ELR (cell line): ENCODE measurements at regions not wholly inside any gene's neighbourhood (a gene's known extent, or its start where the extent isn't known, plus 50 kb on each side); places are given as distances from the start of the nearest gene placed in this dataset.

ENCODE experiments used
- DNase-seq: peaks from one replicate; pipeline ENCODE4 v3.0.0-alpha.2; 2015; ENCODE audit warnings: low read depth

DNA sequence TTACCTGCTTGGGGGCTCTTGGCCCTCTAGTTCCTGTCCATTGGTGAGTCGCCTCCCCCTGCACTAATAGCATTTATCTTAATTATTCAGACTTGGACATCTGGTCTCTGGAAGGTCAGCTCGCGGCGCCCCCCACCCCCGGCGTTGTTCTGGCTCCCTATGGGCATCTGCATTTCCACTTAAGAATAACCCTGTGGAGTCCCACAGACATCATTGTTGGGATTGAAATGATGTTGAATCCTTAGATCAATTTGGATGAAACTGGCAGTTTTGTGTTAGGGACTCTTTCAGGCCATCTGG, 313.8 kb upstream of the HS6ST1 start:
- no peak for DNase-seq

DNA sequence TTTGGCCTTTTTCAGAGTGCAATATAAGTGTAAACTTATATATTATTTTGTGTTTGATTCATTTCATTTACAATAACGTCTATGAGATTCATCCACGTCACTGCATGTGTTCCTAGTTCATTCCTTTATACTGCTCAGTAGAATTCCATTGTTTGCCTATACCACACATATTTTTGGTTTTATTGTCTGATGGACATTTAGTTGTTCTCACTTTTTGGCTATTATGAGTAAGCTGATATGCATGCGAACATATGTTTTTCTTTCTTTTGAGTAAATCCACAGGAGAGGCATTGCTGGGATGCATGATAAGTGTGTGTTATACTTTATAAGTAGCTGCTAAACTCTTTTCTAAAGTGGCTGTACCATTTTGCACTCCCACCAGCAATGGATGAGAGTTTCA, 314.8 kb upstream of the HS6ST1 start:
- DNase-seq: no peak

DNA sequence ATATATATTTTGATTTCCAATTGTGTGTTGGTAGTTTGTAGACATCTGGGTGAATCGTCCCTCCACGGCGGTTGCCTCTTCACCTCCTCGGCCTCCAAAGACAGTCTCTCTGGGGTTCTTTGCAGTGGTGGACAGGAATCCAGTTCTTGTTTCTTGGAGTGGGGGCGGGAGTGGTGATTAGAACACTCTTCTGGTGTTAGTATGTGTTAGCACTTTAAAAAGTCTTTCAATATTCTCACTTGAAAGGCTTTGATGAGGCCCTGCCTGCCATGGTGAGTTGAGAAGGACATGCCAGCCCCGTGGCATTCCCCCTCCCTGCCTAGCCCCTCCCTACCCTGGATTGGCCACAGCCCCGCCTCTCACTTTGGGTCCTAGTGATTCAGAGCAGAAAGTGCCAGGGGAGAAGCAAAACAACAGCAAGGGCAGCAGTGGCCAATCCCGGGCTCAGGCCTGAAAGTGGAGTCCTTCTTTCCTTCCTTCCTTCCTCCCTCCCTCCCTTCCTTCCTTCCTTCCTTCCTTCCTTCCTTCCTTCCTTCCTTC, 316.8 kb upstream of the HS6ST1 start:
- DNase-seq: no peak

DNA sequence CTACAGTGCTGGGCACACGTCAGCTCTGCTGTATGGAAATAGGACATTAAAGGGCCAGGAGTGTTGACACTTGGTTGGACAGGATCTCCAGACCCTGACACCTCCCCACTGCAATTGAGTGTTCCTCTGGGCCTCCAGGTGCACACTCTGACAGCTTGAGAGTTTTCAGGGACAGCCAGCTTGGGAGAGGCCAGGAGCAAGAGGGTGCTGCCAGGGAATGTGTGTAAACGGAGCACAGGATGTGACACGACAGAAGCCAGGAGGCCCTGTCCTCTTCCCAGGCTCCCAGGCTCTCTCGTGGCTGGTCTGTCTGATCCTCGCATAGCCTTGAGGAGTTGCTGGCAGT, 318.1 kb upstream of the HS6ST1 start:
- no peak for DNase-seq

- DNase-seq: no peak
These were observed 318.9 kb upstream of the HS6ST1 start for GRCh38 chr2:128637481-128638155.

GRCh38 chr2:128638341-128639119, 319.9 kb upstream of the HS6ST1 start:
- no peak for DNase-seq

DNA sequence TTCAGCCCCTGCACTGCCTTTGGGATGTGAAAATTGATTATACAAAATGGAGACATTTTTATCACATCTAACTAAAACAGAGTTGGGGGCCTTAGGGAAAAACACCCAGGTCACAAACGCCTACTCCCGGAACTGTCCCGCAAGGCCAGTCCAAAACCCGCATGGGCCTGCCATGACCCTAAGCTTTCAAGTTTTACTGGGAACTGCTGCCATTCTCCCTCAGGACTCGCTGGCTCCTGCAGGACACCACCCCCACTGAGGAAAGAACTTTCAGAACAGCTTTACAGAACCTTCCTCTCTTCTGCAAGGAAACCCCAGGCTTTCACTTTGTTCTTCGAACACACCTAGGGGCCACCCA, 320.4 kb upstream of the HS6ST1 start:
- DNase-seq: no peak

DNA sequence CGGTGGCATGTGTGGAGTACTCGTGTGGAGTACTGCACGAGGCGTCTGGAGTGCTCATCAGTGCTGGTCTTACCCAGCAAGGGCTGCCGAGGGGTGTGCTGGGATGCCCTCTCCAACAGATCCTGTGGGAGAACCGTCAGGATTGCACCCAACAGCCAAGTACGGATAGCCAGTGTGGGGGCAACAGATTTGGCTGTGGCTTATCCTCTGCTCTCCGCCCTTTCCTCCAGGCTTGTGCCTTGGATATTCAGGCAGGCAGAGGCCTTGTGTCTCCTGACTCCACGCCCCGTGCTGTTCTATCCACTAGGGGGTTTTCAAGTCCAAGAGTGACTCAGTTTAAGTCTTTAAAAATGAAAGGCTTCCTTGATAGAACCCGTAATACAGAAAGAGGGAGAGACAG, 321.0 kb upstream of the HS6ST1 start:
- no peak for DNase-seq

- DNase-seq: no peak
These were observed 321.6 kb upstream of the HS6ST1 start for GRCh38 chr2:128640166-128640844.

- no peak for DNase-seq
These were observed 322.2 kb upstream of the HS6ST1 start for GRCh38 chr2:128640845-128641360.

GRCh38 chr2:128641421-128642080, 322.9 kb upstream of the HS6ST1 start:
- DNase-seq: no peak

- DNase-seq: no peak
These were observed 323.6 kb upstream of the HS6ST1 start for GRCh38 chr2:128642316-128642715.

DNA sequence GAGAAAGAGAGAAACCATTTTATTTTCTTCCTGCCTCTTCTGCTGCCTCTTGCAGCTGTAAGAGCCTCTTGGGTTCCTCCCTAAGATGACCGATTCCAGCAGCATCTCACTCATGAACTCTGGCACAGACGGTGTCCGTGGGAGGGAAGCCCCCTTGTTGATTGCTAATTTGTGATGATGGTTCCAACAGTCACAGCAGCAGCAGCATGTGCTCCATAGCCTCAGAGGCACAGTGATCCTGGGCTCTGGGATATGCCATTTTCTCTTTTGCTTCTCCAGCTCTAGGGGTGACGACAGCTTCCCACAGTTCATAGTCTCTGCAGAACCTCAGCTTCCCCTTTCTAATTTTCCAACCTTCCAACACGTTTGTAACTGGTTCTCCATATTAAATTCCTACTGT, 324.2 kb upstream of the HS6ST1 start:
- DNase-seq: no peak

DNA sequence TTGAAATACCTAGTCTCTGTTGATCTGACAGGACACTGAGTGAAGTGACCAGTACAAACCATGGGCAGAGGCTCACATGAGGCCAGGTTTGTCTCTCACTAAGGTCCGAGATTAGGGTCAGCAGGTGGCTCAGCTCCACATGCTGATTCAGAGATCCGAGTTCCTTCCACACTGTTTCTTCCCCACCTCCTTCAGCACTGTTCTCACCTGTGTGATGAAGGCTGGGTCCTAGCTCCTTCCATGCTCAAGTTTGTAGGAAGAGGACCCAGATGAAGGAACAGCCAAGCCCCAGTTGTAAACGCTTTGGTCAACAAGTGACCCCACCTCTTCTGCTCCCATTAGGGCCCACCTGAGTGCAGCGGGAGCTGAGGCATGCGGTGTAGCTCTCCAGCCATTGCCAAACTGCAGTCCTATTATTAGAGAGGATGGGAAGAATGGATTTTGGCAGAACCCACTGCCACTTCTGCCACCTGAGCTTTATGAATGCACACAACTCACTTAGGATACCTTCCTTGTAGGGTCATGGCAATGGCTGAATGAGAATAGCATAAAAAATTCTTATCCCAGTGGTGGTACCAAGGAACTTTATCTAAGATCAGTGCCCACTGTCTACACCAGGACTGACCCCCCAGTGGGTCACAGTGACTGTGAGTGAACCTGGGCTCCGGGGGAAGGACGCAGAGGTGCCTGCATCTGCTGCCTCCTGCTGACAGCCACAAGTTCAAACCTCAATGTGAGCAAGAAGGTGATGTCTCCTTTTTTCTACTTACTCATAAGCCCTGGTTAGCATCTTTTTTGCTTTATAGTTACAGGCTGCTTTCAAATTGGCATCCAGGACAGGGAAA, 324.8 kb upstream of the HS6ST1 start:
- DNase-seq: no peak

DNA sequence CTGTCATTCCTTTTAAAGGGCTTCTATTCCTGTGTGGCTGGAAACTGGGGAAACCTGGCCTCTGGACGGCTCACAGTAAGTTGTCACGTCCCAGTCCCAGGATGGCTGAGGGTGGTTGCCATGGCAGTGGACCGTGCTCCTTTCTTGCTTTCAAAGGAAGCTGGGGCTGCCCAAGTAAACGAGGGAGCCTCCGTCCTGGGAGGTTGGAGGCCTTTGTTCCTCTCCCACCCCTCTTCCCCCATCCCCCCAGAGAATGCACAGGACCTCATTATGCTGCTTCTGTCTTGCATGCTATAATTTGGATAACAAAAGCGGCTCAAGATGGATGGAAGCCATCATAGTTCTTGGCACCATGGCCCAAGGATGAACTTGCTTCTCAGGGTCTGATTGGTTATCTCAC, 325.5 kb upstream of the HS6ST1 start:
- DNase-seq: no peak

GRCh38 chr2:128644718-128645256, 326.1 kb upstream of the HS6ST1 start:
- no peak for DNase-seq

DNA sequence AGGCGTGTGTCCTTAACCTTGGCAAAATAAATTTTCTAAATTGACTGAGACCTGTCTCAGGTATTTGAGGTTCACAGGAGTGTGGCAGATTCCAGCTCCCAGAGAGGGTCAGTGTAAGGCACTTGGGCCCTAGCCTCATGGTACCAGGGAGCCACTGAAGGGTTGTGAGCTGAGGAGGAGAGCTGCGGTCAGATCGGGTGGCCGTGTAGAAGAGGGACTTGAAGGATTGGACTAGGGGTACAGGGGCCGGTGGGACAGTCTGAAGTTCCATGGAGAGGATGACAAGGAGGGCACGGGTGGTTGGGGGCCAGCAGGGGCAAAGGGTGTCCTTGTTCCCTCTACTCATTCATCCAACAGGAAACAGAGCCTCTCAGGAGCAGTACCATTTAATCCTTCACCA, 327.0 kb upstream of the HS6ST1 start:
- DNase-seq: no peak

- no peak for DNase-seq
These were observed 327.4 kb upstream of the HS6ST1 start for GRCh38 chr2:128646091-128646490.

DNA sequence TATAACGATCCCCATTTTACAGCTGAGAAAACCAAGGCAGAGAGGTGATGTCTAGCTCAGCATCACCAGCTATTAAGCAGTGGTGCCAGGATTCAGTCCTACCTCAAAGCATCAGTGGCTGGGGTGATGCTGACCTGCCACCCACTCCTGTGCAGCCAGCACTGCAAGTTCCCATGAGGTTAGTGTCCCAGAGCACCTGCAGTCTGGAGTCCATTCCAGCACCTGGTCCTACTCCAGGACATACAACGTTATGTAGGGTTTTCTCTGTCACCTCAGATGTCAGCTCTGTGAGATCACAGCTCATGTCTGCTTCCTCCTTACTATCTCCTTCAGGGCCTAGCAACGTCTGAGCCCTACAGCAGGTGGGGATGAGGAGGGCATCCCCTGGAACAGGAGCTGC, 328.0 kb upstream of the HS6ST1 start:
- no peak for DNase-seq

DNA sequence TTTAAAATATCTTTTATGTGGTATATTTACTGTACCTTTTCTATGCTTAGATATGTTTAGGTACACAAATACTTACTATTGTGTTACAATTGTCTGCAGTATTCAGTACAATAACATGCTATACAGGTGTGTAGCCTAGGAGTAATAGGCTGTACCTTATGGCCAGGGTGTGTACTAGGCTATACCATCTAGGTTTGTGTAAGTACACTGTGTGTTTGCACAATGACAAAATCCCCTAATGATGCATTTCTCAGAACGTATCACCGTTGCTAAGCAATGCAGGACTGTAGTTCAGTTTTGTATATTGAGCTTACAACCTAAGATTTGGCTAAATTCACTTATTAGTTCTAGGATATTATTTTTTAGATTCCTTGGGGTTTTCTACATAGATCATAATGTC, 332.3 kb upstream of the HS6ST1 start:
- no peak for DNase-seq

GRCh38 chr2:128654408-128654807, 335.7 kb upstream of the HS6ST1 start:
- DNase-seq: no peak
